ENCODE measurements at regions not wholly inside any gene's neighbourhood (a gene's known extent, or its start where the extent isn't known, plus 50 kb on each side); places are given as distances from the start of the nearest gene placed in this dataset.

DNA sequence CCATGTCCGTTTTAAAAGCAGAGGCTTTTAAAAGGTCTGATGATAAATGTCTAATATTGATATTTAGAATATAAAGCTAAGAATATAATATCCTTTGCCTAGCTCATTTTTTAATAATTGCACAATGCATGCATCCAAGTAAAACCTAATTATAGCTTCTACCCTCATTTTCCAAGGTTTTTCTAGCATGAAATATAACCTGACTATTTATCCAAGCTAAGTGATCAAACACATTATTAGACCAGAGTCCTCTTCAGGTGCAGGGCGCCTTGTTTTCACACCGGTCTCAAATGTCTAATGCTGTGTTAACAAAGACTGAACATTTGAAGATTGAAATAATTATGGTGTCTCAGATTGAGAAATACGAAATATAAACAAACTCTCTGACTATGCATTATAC is 648.9 kb upstream of the CXADR start:
- H3K9me3 ChIP-seq (ENCODE audit: control insufficient read depth in 2 of 3, insufficient read depth in 1 of 3, low read length in 3 of 3): no peaks in the 10 kb centered on the region
- intact Hi-C loops (cut with DNase I): no loop called here
- TF ChIP-seq, protein P1, sequence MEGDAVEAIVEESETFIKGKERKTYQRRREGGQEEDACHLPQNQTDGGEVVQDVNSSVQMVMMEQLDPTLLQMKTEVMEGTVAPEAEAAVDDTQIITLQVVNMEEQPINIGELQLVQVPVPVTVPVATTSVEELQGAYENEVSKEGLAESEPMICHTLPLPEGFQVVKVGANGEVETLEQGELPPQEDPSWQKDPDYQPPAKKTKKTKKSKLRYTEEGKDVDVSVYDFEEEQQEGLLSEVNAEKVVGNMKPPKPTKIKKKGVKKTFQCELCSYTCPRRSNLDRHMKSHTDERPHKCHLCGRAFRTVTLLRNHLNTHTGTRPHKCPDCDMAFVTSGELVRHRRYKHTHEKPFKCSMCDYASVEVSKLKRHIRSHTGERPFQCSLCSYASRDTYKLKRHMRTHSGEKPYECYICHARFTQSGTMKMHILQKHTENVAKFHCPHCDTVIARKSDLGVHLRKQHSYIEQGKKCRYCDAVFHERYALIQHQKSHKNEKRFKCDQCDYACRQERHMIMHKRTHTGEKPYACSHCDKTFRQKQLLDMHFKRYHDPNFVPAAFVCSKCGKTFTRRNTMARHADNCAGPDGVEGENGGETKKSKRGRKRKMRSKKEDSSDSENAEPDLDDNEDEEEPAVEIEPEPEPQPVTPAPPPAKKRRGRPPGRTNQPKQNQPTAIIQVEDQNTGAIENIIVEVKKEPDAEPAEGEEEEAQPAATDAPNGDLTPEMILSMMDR (IDR thresholded peaks at IDR 0.05; ENCODE audit: borderline replicate concordance, extremely low read depth, insufficient read depth): no peak
- H3K9ac ChIP-seq (ENCODE audit: low read length in 3 of 3): no peak overlapping the region
- no peaks in the 10 kb centered on the region for H3K27me3 ChIP-seq (ENCODE audit: control insufficient read depth, insufficient read depth, low read length)
- FAIRE-seq (no peak), DNase-seq (no peak)
- H3K36me3 ChIP-seq (ENCODE audit: control insufficient read depth in 2 of 3, insufficient read depth in 3 of 3, low read length in 3 of 3): no peaks in the 10 kb centered on the region
- H3K4me3 ChIP-seq (ENCODE audit: low read length in 3 of 3): no peak overlapping the region
- no peaks in the 10 kb centered on the region for H3K4me1 ChIP-seq (ENCODE audit: control insufficient read depth in 2 of 3, insufficient read depth in 2 of 3, low read depth in 1 of 3, low read length in 3 of 3)
- H3K27ac ChIP-seq (ENCODE audit: low read depth in 2 of 2, low read length in 2 of 2): no peak overlapping the region

DNA sequence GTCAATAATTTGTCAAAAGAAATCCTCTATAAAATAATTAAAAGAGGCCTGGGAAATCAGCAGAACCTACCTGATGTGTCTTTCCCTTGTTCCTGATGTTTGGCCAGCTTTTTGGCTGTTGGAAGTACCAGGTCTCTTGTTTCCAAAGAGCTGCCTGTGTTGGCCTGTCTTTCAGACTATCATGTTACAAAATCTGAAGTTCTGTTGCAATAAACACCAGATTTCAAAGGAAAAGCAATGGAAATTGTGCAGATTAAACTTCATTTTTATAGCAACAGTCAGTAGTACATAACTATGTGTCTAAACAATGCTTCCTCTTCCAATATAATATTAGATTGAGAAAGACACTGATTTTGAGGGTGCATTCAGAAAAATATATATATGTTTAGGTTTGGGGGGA is 647.2 kb upstream of the CXADR start:
- no peak for DNase-seq
- Histone ChIP-seq H3K4me1 (ENCODE audit: control insufficient read depth in 2 of 3, insufficient read depth in 2 of 3, low read depth in 1 of 3, low read length in 3 of 3) (no peaks in the 10 kb centered on the region), H3K9ac (ENCODE audit: low read length in 3 of 3) (no peak overlapping the region), H3K27me3 (ENCODE audit: control insufficient read depth, insufficient read depth, low read length) (no peaks in the 10 kb centered on the region), H3K4me3 (ENCODE audit: low read length in 3 of 3) (no peak overlapping the region), H3K27ac (ENCODE audit: low read depth in 2 of 2, low read length in 2 of 2) (no peak overlapping the region), H3K36me3 (ENCODE audit: control insufficient read depth in 2 of 3, insufficient read depth in 3 of 3, low read length in 3 of 3) (no peaks in the 10 kb centered on the region), H3K9me3 (ENCODE audit: control insufficient read depth in 2 of 3, insufficient read depth in 1 of 3, low read length in 3 of 3) (no peaks in the 10 kb centered on the region)
- no peak for FAIRE-seq
- TF ChIP-seq, protein P1 (IDR thresholded peaks at IDR 0.05; ENCODE audit: borderline replicate concordance, extremely low read depth, insufficient read depth): no peak
- intact Hi-C loops (cut with DNase I): no loop called here

DNA sequence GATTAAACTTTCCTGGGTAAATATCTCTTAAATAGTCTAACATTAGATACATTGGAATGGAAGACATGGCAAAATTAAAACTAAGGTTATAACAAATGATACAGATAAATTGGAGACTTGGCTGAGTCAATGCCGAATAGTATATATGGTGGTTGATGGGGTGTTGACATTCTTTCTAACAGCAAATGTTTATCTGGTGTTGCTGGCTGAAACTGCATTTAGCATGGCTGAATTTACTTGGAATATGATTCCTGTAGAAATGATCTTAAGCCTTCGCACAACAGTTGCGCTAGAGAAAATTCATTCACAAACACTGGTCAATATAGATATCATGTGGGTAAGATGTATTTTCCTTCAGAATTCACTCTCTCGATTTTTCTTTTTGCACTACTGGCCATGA is 646.0 kb upstream of the CXADR start:
- H3K27ac ChIP-seq (ENCODE audit: low read depth in 2 of 2, low read length in 2 of 2): no peak overlapping the region
- TF ChIP-seq, protein P1 (IDR thresholded peaks at IDR 0.05; ENCODE audit: borderline replicate concordance, extremely low read depth, insufficient read depth): no peak
- DNase-seq (no peak), FAIRE-seq (no peak)
- H3K4me3 ChIP-seq (ENCODE audit: low read length in 3 of 3): no peak overlapping the region
- no peaks in the 10 kb centered on the region for H3K4me1 ChIP-seq (ENCODE audit: control insufficient read depth in 2 of 3, insufficient read depth in 2 of 3, low read depth in 1 of 3, low read length in 3 of 3)
- H3K27me3 ChIP-seq (ENCODE audit: control insufficient read depth, insufficient read depth, low read length): no peaks in the 10 kb centered on the region
- intact Hi-C loops (cut with DNase I): no loop called here
- H3K9me3 ChIP-seq (ENCODE audit: control insufficient read depth in 2 of 3, insufficient read depth in 1 of 3, low read length in 3 of 3): no peaks in the 10 kb centered on the region
- no peak overlapping the region for H3K9ac ChIP-seq (ENCODE audit: low read length in 3 of 3)
- no peaks in the 10 kb centered on the region for H3K36me3 ChIP-seq (ENCODE audit: control insufficient read depth in 2 of 3, insufficient read depth in 3 of 3, low read length in 3 of 3)

DNA sequence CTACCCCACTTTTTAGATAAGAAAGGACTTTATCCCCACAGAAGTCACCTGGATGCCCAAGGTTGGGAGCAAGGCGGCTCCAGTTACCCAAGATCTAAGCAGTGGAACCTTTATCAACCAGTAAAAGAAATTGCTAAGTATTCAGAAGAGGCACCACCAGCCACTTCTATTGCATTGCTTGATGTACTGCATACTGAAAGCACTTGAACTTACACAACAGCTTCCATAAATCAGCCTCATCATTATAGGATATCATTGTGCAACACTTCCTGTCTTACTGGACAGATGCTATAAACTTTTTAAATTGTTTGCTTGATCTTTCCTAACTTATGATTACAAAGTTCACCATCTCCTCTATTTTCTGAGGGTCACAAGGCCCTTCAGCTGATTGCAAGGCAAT is 642.7 kb upstream of the CXADR start:
- no peaks in the 10 kb centered on the region for H3K36me3 ChIP-seq (ENCODE audit: control insufficient read depth in 2 of 3, insufficient read depth in 3 of 3, low read length in 3 of 3)
- intact Hi-C loops (cut with DNase I): no loop called here

More for the DNA sequence above, 642.7 kb upstream of the CXADR start:
- Histone ChIP-seq H3K9ac (ENCODE audit: low read length in 3 of 3) (no peak overlapping the region), H3K9me3 (ENCODE audit: control insufficient read depth in 2 of 3, insufficient read depth in 1 of 3, low read length in 3 of 3) (no peaks in the 10 kb centered on the region), H3K27ac (ENCODE audit: low read depth in 2 of 2, low read length in 2 of 2) (no peak overlapping the region), H3K27me3 (ENCODE audit: control insufficient read depth, insufficient read depth, low read length) (no peaks in the 10 kb centered on the region), H3K4me3 (ENCODE audit: low read length in 3 of 3) (no peak overlapping the region), H3K4me1 (ENCODE audit: control insufficient read depth in 2 of 3, insufficient read depth in 2 of 3, low read depth in 1 of 3, low read length in 3 of 3) (no peaks in the 10 kb centered on the region)
- FAIRE-seq (no peak), DNase-seq (peak in 2 of 5 donors; percentile 22 to 34)
- TF ChIP-seq, protein P1 (IDR thresholded peaks at IDR 0.05; ENCODE audit: borderline replicate concordance, extremely low read depth, insufficient read depth): no peak
